ENCODE measurements at regions not wholly inside any gene's neighbourhood (a gene's known extent, or its start where the extent isn't known, plus 50 kb on each side); places are given as distances from the start of the nearest gene placed in this dataset.
"Not testable (repeated sequence)": the region's sequence is repeated elsewhere in the genome, so short reads cannot be mapped to it uniquely, and the experiment has no call there.

DNA sequence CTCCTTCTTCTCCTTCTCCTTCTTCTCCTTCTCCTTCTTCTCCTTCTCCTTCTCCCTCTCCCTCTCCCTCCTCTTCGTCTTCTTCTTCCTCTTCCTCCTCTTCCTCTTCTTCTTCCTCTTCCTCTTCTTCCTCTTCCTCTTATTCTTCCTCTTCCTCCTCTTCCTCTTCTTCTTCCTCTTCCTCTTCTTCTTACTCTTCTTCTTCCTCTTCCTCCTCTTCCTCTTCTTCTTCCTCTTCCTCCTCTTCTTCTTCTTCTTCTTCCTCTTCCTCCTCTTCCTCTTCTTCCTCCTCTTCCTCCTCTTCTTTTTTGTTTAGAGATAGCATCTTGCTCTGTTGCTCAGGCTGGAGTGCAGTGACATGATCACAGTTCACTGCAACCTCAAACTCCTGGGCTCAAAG lies 97.7 kb upstream of the MPHOSPH6 start:
- H2AFZ ChIP-seq (replicated peaks; ENCODE audit: low read length, poor library complexity); H3K4me2 ChIP-seq (ENCODE audit: low read depth, low read length); H4K20me1 ChIP-seq (ENCODE audit: insufficient read depth, low read length); H3K9me1 ChIP-seq (ENCODE audit: insufficient read depth, low read length); CTCF ChIA-PET; ATAC-seq (ENCODE audit: low read depth); H3K56ac ChIP-seq (ENCODE audit: extremely low read depth, insufficient read depth, low read length); H3K36me3 ChIP-seq (ENCODE audit: control insufficient read depth, insufficient read depth, low read length); H3K23ac ChIP-seq (ENCODE audit: low read depth, low read length); BruUV-seq (replicated peaks); POLR2A ChIA-PET (ENCODE audit: unreplicated experiment); H3K4me3 ChIP-seq (ENCODE audit: insufficient read depth, low read depth, low read length); H2BK120ac ChIP-seq (ENCODE audit: low read depth, low read length); H2AK9ac ChIP-seq (replicated peaks; ENCODE audit: low read depth, low read length, poor library complexity); H3K18ac ChIP-seq (ENCODE audit: low read depth, low read length); H3K9me3 ChIP-seq (ENCODE audit: control insufficient read depth, insufficient read depth, low read length); DNase-seq; H2AK5ac ChIP-seq (ENCODE audit: low read depth, low read length); H3K4me1 ChIP-seq (ENCODE audit: control insufficient read depth, insufficient read depth, low read length); H2BK5ac ChIP-seq (ENCODE audit: low read depth, low read length, poor library complexity, severe bottlenecking); H4K5ac ChIP-seq (ENCODE audit: low read depth, low read length); H2BK15ac ChIP-seq (ENCODE audit: low read depth, low read length); dilution Hi-C loops (cut with HindIII; ENCODE audit: low sequenced_read_pairs, unreplicated experiment); H4K8ac ChIP-seq (ENCODE audit: low read depth in 2 of 2, low read length in 2 of 2); H3K27ac ChIP-seq (ENCODE audit: insufficient read depth, low read length); H3K27me3 ChIP-seq (ENCODE audit: control insufficient read depth, insufficient read depth, low read length); H2BK20ac ChIP-seq (ENCODE audit: low read depth, low read length); H4K91ac ChIP-seq (ENCODE audit: insufficient read depth, low read depth, low read length); H3K9ac ChIP-seq (ENCODE audit: low read depth, low read length); H3K79me1 ChIP-seq (ENCODE audit: low read depth in 1 of 2, low read length in 2 of 2); H3K14ac ChIP-seq (replicated peaks; ENCODE audit: low read depth, low read length); H3K4ac ChIP-seq (ENCODE audit: low read depth, low read length): not testable (repeated sequence)
- WGBS, 2 experiments (ENCODE audit: extremely low coverage in 2 of 2, insufficient read length in 1 of 2): 18% methylated on average over 1 of the region's 1 CpG; no CpG with 5 or more reads in 1 of the 2 experiments
- in situ Hi-C loops (cut with MboI; ENCODE audit: low sequenced_read_pairs) (loop anchor here (25.0 kb wide), 2 partner anchors 1170 to 1595 kb away; no protein-coding TSS in a partner anchor), intact Hi-C loops (cut with micrococcal nuclease) (loop anchor here (10.0 kb wide), 1 partner anchor 357 kb away; the partner anchor contains the start of gene CDH13)
